EH (cell line): ENCODE measurements at regions not wholly inside any gene's neighbourhood (a gene's known extent, or its start where the extent isn't known, plus 50 kb on each side); places are given as distances from the start of the nearest gene placed in this dataset.

Source experiments
- DNase-seq: peaks from one replicate; pipeline ENCODE4 v3.0.0-alpha.2; 2015; ENCODE audit warnings: low read depth

DNA sequence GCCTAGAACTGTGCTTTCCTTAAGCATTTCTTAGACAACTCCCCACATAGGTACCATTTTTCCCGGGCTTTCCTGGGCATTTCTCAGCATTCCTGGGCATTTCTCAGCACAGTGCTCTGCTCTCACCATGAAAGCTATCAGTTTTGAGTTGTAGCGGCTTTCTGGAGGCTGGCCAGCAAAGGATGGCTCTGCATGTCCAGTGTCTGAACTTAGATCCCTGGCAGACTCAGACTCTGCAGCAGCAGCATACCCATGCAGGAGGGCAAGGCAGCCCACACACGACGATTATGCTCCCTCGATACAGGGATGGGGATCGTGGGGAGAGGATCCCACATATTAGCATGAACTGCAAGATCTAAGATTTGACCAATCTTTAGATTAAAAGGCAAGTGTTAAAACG lies 248.9 kb upstream of the MKI67 start:
- DNase-seq: no peak

DNA sequence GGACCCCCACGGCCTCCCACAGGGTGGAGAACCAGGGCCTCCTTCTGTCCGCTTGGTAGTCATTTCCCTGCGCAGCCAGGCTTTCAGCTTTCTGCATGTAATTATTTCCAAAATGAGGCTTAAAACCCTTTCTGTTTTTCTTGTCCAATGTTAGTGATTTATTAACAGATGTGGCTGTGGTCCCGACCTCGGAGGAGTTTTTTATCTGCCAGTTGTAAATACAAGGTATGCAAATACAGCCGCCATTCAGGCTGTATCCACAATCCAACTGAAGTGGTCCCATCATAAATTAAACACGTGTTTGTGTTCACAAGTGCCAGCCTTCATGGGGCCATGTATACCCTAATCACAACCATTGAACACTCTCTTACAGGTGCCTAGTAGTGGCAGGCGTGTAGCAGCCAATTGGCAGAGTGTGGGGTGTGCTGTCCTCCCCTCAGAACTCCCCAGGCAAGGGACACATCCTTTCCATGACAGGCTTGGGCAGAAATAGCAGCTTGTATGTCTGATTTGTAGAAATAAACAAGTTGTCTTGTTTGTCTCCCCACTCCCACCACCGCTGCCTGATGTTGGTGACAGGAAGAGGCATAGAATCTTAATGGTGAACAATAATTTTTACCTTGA lies 251.3 kb upstream of the MKI67 start:
- DNase-seq: no peak

DNA sequence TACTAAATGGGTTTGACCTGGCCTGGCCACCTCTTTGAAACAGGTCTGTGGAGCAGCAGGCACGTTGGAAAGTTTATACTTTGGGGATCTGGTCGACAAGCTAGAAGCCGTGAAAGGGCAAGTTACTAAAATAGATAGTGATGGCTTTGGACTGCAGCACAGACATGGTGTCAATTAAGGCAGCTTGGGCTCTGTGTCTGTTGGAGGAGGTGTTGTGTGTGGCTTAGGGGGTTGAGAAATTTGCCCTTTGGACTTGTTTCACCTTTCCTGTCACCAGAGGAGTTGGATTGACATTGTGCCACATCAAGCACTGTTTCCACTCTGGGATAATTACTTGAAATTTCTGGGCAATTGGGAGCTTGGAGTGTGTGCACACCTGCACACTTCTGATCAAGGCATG lies 251.8 kb upstream of the MKI67 start:
- DNase-seq: no peak

DNA sequence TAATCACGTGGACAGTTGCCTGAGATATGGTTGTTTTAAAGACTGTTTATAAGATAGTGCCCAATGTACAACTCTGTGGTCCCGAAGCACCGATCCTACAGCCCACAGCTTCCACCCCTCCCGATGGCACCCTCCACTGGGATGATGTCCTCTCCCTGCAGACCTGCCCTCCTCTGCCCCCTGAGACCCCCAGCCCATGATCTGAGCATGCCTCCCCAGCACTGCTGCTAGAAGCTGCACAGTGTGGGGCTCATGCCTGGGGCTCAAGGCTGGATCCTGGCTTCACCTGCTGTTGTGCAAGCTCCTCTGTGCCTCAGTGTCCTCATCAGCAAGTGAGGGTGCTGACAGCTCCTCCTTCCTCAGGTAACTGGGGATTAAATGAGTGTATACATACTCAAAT lies 254.7 kb upstream of the MKI67 start:
- DNase-seq: no peak

DNA sequence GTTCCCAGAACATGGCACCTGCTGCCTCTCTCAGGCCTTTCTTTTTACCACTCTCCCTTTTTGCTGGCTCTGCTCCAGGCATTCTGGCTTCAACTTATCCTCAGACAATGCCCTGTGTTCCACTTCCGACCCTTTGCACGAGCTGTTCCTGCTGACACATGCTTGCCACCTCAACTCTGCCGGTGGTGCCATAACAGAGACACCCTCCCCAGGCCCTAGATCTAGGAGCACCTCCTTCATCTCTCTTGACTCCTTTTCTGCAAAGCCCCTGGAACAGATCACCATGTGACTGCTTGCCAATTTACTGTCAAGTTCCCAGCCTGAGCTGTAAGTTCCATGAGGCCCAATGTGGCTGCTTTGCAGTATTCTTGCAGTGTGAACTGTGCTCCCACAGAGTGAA lies 256.0 kb upstream of the MKI67 start:
- DNase-seq: no peak

DNA sequence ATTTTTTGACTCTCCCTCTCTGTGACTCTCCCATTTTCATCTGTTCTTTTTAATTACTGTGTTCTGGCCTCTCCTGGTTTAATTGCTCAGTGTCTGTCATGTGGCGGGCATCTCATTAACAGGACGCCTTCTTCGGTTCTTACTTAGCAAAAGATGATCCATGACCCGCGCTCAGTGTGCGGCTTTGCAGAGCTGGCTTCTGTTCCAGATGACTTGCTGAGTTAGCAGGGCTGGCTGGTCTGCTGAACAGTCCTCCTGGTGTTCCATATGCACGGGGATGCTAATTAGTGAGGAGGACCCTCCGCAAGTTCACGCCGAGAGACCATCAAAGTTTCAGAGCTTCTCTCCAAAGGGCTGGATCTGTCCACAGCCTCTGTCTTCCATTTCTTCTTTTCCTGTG lies 258.6 kb upstream of the MKI67 start:
- DNase-seq: no peak

DNA sequence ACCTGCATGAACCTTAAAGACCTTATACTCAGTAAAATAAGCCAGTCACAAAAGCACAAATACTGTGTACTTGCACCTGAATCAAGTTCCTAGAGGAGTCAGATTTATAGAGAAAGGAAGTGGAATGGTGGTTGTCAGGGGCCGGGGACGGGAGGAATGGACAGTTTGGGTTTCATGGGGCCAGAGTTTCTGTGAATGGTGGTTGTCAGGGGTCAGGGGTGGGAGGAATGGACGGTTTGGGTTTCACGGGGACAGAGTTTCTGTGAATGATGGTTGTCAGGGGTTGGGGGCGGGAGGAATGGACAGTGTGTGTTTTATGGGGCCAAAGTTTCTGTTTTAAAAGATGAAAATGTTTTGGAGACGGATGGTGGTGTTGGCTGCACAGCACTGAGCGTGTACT lies 260.0 kb upstream of the MKI67 start:
- no peak for DNase-seq

DNA sequence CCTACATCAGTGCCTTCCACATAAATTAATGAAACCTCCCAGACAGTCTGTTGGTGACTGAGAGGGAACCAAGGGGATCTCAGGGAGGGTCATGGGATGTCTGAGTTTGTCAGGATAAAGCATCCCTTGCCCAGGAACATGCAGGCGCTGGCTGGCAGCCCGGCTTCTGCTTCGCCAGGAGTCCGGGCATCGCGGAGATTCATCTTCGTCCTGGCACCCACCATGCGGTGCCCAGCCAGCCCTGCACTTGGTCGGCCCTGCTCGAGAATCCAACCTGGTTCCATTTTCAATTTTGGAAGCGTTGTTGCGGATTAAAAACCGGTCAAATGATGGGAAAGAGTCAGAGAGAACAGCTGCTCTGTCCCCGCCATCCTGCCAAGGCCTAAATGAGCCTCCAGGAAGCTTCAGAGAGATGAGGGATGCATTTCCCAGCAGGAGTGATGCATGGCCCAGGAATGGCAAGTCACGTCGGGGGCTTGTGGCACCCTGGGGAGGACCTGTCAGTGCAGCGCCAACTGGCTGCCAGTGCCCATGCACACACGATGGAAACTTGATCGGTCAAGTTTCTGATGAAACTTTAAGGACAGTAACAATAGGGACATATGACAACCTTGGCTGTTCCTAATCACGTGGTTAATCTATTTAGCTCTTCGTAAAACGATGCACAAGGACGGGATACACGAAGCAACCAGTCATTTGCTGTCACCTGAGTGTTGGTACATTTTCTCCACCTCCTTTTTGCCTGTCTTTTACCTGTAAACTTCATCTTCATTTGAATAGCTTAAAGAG lies 260.8 kb upstream of the MKI67 start:
- DNase-seq: no peak

DNA sequence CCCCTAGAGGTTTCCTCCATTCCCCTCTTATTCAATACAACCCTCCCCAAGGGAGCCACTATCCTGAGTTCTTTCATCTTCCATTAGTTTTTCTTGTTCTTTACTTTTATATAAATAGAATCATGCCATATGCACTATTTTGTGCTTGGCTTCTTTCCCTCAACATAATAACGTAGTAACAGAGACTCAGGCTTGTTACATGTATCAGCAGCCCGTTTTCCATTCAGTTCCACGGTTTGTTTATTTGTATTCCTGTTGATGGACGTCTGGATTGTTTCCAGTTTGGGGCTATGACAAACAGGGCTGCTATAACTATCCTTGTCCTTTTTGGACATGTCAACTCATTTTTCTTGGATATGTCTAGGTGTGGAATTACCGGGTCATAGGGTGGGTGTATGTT lies 264.4 kb upstream of the MKI67 start:
- no peak for DNase-seq

DNA sequence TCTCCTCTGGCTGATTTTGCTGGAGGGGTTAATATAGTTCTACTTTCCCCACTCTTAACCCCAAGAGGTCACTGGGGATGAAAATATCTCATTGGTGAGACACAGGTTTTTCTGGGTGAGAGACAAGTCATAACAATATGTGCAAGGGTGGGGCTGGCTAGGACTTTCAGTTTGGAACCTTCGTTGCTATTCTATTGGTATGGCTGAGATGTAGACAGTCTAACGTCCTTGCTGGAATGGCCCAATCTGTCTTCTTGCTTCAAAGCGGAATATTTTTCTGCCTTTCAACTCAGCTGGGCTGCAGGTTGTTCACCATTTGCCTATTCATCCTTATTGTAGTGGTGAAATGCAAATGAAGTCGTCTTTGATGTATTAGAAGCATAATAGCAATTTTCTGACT lies 267.3 kb upstream of the MKI67 start:
- DNase-seq: no peak

DNA sequence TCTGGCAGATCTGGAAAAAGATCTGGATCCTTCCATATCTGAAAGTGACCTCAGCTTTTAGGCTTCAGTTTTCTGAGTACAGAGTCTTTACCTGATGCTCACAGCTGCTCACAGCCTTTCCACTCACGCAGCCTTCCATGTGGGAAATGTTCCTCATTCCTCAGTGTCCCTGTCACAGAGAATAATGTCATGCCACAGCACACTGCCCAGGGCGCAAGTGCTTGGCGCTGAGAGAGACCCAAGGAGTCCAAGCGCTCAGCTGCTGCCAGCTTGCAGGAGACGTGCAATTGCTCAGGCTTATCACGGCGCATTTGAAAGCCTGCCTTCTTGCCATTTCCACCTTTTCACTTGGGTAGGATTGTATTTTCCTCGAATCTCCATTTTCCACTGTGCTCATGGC lies 271.9 kb upstream of the MKI67 start:
- DNase-seq: no peak

DNA sequence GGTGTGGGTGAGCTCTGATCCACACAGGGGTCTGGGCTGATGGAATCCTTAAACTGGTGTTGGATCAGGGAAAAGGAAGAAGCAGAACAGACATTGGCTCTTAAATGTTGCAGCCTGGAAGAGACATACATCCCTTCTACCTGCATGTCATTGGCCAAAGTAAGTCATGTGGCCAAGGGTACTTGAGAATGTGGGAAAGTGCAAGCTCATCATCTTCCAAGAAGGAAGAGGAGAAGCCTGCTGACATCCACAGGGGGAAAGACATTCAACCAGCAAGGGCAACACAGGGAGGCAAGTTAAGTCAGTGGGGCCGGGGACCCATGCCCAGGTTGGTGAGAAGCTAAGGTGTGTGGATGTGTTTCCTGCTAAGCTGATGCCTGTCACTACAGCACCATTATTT lies 272.8 kb upstream of the MKI67 start:
- DNase-seq: no peak

DNA sequence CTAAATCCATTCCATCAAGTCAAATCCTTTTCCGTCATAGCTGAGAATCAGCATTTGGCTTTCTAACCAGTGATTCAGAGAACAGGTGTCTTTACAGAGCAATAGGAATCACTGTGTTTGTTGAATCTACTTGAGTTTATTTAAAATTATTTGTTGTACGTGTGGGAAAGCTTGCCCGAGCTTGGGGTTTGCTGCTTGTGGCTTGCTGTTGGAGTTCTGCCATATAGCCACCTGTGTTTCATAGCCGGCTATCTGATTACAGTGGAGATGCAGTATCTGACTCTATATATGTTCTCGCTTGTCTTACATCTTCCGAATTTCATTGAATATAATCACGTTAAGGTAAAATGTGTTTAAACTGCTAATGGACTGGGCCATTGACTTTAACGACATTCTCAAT lies 274.3 kb upstream of the MKI67 start:
- DNase-seq: no peak

DNA sequence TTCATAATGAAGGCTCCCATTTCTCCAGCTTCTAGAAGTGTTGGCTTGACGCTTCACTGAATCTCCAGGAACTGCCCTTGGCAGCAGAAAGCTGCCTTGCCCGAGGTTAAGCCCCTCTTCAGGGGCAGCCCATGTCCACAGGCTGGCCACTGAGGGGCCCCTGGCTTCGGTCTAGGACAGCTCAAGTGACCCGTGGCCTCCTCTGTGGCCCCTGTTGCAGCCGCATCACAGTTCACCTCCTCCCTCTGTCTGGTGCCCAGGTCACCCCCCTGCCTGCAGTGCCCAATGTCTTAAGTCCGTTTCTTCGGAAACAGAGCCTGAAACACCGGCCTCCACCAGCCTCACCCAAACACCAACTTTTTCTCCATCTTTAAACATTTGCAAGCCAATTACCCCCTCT lies 279.2 kb upstream of the MKI67 start:
- no peak for DNase-seq

DNA sequence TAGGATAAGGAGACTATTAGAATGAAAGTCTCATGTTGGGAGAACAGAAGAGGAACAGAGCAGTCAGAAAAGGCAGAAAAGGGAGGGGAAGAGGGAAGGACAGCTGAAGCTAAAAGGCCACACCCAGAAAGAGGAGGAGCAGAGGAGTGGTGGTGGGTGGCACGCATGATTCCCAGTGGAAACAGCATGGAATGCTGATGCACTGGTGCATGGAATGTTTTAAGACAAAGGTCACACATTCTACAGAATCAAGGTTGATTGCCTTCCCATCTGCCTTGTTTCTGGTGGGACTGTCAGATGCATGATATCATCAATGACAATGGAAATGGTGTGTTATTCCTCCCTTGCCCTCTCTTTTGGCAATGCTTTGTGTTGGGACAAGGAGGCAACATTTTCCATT lies 285.4 kb upstream of the MKI67 start:
- DNase-seq: no peak

DNA sequence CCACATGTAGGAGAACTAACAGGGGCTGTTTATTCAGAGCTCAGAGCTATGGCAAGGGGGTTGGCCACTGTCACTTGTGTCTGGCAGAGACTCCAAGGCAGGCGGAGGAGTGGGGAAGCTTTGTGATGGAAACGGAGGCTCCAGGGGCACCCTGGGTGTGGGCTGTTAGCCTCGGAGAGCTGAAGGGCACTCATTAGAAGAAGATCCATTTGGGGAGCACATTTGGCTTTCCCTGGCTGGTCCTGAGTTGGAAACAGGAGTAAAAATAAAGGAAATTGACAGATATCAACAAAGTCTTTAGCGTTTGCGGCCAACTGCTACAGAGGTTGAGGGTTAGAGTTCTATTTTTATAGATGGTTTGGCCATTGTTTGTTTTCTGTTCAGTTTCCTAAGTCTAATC lies 288.3 kb upstream of the MKI67 start:
- no peak for DNase-seq

DNA sequence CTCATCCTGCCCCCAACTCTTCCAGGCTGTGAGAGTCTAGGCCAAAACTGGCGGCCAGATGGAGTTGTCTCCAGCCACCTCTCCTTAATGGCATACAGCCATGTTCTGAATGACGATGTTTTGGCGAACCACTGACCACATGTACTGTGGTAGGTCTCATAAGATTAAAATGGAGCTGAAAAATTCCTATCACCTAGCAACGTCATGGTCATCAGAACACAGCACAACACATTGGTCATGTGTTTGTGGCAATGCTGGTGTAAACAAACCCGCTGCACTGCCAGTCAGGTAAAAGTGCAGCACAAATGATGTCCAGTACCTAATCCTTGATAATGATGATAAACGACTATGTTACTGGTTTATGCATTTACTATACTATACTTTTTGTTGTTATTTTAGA lies 290.0 kb upstream of the MKI67 start:
- DNase-seq: no peak

DNA sequence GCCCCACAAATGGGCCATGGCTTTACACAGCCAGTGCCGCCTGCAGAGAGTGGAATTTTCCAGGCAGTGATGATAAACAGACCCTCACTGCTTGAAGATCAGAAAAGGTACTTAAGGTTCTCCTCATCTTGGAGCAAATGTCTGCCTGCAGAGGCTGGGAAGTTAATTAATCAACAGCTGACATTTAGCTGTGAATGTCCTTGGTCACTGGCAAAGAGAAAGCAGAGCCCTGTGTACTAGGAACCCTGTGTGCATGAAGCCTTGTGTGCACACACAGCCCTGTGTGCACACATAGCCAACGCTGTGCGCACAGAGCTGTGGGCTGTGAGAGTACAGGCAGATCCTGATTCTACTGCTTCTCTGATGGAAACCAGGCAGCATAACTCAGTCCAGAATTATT lies 291.6 kb upstream of the MKI67 start:
- DNase-seq: no peak

DNA sequence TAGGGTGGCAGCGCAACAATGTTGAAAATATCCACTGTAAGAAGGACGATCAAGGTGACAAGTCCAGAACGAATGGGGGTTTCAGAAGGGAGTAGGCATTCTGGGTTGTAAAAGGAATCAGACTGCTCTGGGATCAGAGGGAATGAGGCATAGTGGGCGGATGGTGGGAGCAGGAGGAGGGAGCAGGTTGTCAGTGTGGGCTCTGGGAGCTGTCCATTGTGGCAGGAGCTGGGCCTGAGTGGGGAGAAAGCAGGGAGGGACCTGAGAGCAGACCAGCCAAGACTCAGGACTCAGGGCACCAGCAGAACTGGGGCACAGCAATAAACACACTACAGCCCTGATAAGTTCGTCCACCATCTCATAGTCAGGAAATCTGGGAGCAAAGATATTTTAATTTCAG lies 292.6 kb upstream of the MKI67 start:
- no peak for DNase-seq

DNA sequence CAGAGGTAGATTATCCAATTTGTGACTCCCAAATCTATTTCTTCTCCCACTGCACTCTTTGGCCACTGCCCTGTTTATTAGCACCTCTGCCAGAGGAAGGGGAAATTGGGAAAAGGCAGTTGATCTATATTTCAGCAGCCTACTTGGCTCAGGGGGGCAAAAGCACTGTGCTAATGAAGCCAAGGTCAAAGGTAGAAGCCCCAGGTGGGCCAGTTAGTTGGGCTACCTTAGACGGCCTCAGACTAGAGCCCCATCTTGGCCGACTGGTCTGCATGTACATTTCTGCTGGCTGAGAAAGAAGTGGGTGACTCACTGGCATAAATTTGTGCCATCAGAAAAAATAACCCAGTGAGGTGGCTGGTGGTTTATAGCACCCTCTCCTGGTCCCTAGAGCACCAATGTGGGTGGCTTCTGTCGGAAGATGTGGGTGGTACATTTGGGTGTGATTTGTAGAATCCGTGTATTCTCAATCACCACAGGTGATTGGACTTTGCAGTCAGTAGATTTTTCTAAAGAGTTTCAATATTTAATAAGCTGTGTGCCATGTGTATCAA lies 293.3 kb upstream of the MKI67 start:
- DNase-seq: no peak

DNA sequence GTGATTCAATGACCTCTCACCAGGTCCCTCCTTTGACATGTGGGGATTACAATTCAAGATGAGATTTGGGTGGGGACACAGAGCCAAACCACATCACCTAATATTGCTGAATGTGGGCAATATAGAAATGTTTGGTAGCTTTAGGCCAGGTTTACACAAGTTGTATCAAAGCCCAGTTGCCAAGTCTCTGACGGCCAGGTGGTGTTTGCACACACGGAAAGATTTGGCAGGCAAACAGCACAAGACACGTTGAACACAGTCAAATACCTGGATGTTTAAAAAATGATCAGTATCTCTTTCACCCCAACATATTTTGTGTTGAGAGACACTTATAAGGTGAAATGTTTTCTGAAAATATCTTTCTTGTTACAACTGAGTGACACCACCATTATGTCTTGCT lies 294.4 kb upstream of the MKI67 start:
- no peak for DNase-seq

DNA sequence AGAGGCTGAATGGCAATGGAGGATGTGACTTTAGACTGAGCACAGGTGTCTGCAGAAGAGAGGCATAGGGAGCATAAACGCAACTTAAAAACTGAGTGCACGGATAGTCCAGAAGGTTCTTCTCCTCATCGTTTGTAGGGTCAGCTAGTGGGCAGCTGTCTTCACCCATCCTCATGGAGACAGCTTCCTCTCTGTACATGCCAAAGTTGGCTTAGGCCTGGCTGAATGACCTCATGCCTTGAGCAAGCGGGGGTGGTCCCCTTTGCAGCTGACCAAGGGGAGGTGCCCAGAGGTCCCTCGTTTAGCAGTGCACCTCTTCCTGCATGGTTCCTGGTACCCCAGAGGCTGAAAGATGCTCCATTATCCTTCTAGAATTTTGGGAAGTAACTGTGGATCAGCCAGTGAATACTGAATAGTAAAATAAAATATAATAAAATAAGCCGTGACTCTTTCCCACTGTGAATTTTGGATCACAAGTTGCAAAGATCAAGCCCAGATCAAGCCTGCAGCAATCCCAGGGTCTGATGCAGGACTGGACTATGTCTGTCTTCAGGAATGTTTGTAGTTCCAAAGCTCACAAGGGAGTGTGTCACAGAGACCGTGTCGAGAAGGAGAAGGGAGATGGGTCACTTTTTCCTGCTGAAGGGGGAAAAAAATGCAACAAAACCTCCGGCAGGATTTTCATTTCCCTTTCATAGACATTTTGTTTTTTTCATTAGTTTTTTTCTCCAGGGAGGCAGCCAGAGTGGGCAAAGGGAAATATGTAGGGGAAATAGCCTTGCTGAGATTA lies 295.3 kb upstream of the MKI67 start:
- DNase-seq: no peak

DNA sequence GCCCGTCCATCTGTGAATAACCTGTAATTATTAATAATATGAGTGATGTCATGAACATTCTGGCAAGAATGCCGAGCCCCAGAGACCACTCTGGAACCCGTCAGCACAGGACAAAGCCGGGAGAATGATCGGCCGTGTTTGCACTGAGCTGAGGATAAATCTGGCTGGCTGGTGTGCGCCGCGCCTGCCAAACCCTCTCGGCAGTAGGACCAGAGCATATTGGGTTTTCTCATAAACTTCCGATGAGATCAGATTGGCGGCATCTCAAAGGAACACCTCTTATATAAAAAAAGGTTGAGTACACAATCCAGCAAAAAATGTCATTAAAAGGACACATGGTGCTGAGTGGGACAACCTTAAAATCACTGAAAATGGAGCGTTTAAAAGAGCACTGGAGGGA lies 296.0 kb upstream of the MKI67 start:
- DNase-seq: no peak
